Suppressor macrophage (primary cell): ENCODE measurements at regions not wholly inside any gene's neighbourhood (a gene's known extent, or its start where the extent isn't known, plus 50 kb on each side); places are given as distances from the start of the nearest gene placed in this dataset.
"Not testable (repeated sequence)": the region's sequence is repeated elsewhere in the genome, so short reads cannot be mapped to it uniquely, and the experiment has no call there.

Experiments
- DNase-seq, 4 experiments: peaks; one replicate each; pipeline ENCODE4 v3.0.0-alpha.2; 2020 to 2022

- DNase-seq, result no peak
Observed at GRCh38 chr7:138324941-138325340, 135.1 kb upstream of the TRIM24 start.

GRCh38 chr7:138325434-138325833, 134.6 kb upstream of the TRIM24 start:
- no peak for DNase-seq

- DNase-seq, result no peak
Observed at GRCh38 chr7:138328215-138328614, 131.8 kb upstream of the TRIM24 start.

- DNase-seq, result not testable (repeated sequence)
Observed at GRCh38 chr7:138332850-138333249, 127.2 kb upstream of the TRIM24 start.

- DNase-seq, result no peak
Observed at GRCh38 chr7:138338361-138338760, 121.7 kb upstream of the TRIM24 start.

- not testable (repeated sequence) for DNase-seq
Observed at GRCh38 chr7:138339229-138339628, 120.8 kb upstream of the TRIM24 start.

GRCh38 chr7:138342990-138343389, 117.1 kb upstream of the TRIM24 start:
- DNase-seq, result no peak

- no peak for DNase-seq
Observed at GRCh38 chr7:138345567-138345966, 114.5 kb upstream of the TRIM24 start.

GRCh38 chr7:138346975-138347374, 113.1 kb upstream of the TRIM24 start:
- no peak for DNase-seq

GRCh38 chr7:138349841-138350700, 110.0 kb upstream of the TRIM24 start:
- DNase-seq, result no peak

GRCh38 chr7:138350701-138351357, 109.2 kb upstream of the TRIM24 start:
- DNase-seq, result peak; percentile 6 to 65 (median 32)

- no peak for DNase-seq
Observed at GRCh38 chr7:138352570-138353461, 107.2 kb upstream of the TRIM24 start.

- no peak for DNase-seq
Observed at GRCh38 chr7:138354066-138354465, 106.0 kb upstream of the TRIM24 start.

GRCh38 chr7:138355254-138355653, 104.8 kb upstream of the TRIM24 start:
- DNase-seq, result no peak

GRCh38 chr7:138358850-138359341, 101.2 kb upstream of the TRIM24 start:
- no peak for DNase-seq

GRCh38 chr7:138359870-138360559, 100.0 kb upstream of the TRIM24 start:
- DNase-seq, result no peak

GRCh38 chr7:138363721-138364120, 96.3 kb upstream of the TRIM24 start:
- no peak for DNase-seq

GRCh38 chr7:138366137-138366536, 93.9 kb upstream of the TRIM24 start:
- not testable (repeated sequence) for DNase-seq

- DNase-seq, result not testable (repeated sequence)
Observed at GRCh38 chr7:138366676-138367075, 93.4 kb upstream of the TRIM24 start.

- no peak for DNase-seq
Observed at GRCh38 chr7:138369797-138370196, 90.3 kb upstream of the TRIM24 start.

- DNase-seq, result peak in 3 of 4 experiments; percentile 9 to 21 (median 19)
Observed at GRCh38 chr7:138370956-138371355, 89.1 kb upstream of the TRIM24 start.

GRCh38 chr7:138374119-138374693, 85.9 kb upstream of the TRIM24 start:
- no peak for DNase-seq
